Spinal cord (tissue), 9 donors: ENCODE measurements at regions not wholly inside any gene's neighbourhood (a gene's known extent, or its start where the extent isn't known, plus 50 kb on each side); places are given as distances from the start of the nearest gene placed in this dataset.
"Not testable (repeated sequence)": the region's sequence is repeated elsewhere in the genome, so short reads cannot be mapped to it uniquely, and the experiment has no call there.

Source experiments
- DNase-seq, 6 donors: peaks; one replicate each; pipeline versions ENCODE4 v3.0.0 to v3.0.0-alpha.2; 2013 to 2015; ENCODE audit warnings: low spot score in 6 of 6, low read depth in 4 of 6
- H3K27ac ChIP-seq: one replicate; pipeline ENCODE4 v1.5.1; 2013; ENCODE audit warnings: low read depth, low read length, control low read depth
- H3K27me3 ChIP-seq: one replicate; pipeline ENCODE4 v1.6.1; 2013; ENCODE audit warnings: low read length; ENCODE audit not compliant: control insufficient read depth, insufficient read depth
- H3K36me3 ChIP-seq: one replicate; pipeline ENCODE4 v1.6.1; 2013; ENCODE audit warnings: low read length; ENCODE audit not compliant: control insufficient read depth, insufficient read depth
- H3K4me1 ChIP-seq: one replicate; pipeline ENCODE4 v1.6.1; 2013; ENCODE audit warnings: low read length; ENCODE audit not compliant: control insufficient read depth, insufficient read depth
- H3K4me3 ChIP-seq: one replicate; pipeline ENCODE4 v1.5.1; 2013; ENCODE audit warnings: low read depth, low read length, control low read depth
- H3K9me3 ChIP-seq: one replicate; pipeline ENCODE4 v1.6.1; 2013; ENCODE audit warnings: low read length; ENCODE audit not compliant: control insufficient read depth, insufficient read depth
- WGBS: methylation state at CpG from one replicate; pipeline ENCODE4 v1.1.5; 2013; ENCODE audit warnings: missing lambda C conversion rate; ENCODE audit not compliant: insufficient coverage; 5-methylcytosine and 5-hydroxymethylcytosine counted together
- donor health status: healthy.

DNA sequence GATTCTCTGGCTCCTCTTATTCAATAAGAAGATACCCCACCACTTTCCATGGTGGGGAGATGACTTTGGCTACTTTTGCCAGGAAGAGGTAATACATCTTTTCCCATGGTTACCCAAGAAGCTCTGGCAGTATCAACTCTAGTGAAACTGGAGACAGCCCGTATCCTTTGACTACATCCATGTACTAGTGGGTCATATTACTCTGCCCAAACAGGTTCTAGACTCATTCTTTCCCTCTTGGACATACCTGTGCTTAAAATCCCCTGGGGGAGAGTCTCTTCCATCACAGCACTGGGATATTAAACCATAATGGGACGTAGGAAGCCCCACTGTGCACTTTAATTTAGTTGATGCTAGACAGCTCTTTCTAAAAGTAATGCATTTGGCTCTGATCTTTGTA lies 144.7 kb upstream of the KLF12 start:
- no peak overlapping the region for H3K4me3 ChIP-seq
- H3K27me3 ChIP-seq = no peaks in the 10 kb centered on the region
- no peak for DNase-seq
- H3K36me3 ChIP-seq = no peaks in the 10 kb centered on the region
- H3K27ac ChIP-seq = no peak overlapping the region
- no peaks in the 10 kb centered on the region for H3K9me3 ChIP-seq
- no peaks in the 10 kb centered on the region for H3K4me1 ChIP-seq
- 100% methylated on average over 1 of the region's 2 CpGs for WGBS

DNA sequence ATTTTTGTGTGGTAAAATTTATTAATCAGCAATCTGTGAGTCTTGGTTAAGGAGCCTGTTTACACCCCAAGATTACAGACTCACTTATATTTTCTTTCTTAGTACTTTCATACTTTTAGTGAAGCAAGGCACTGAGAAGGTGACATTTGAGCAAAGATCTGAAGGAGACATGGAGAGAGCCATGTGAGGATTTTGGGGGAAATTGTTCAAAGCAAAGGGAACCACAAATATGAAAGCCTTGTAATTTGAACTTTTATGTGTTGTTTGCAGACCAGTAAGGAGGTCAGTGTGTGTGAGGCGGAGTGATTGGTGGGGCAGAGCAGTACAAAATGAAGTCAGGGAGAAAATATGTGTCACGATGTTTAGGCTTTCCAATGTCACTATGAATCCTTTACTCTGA lies 140.7 kb upstream of the KLF12 start:
- no peak for DNase-seq
- WGBS = 71% methylated on average over 2 of the region's 2 CpGs

DNA sequence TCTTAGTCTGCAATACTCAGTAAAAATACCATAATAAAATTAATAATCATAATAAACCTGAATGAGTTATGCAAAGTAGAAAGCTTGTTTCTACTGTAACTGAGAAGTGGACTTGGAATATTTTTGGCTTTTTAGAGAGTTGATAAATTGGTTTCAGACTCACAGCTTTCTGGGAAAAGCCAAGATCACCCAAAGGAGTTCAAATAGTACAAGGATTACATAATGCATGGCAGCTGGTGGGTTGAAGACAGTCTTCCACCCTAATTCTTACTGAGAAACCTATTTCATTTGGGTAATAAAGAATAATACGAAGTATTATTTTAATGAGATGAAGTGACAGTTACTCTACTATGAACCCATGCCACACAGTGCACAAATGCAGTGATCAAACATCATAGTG lies 139.4 kb upstream of the KLF12 start:
- Histone ChIP-seq H3K27me3 (no peaks in the 10 kb centered on the region), H3K4me1 (no peaks in the 10 kb centered on the region), H3K27ac (no peak overlapping the region), H3K4me3 (no peak overlapping the region), H3K36me3 (no peaks in the 10 kb centered on the region), H3K9me3 (no peaks in the 10 kb centered on the region)
- no CpG with 5 or more reads among the region's 1 CpG for WGBS
- no peak for DNase-seq

More for the DNA sequence above, 140.7 kb upstream of the KLF12 start:
- H3K27me3 ChIP-seq = no peaks in the 10 kb centered on the region
- no peaks in the 10 kb centered on the region for H3K36me3 ChIP-seq
- no peaks in the 10 kb centered on the region for H3K9me3 ChIP-seq
- no peak overlapping the region for H3K4me3 ChIP-seq
- no peak overlapping the region for H3K27ac ChIP-seq
- H3K4me1 ChIP-seq = no peaks in the 10 kb centered on the region

DNA sequence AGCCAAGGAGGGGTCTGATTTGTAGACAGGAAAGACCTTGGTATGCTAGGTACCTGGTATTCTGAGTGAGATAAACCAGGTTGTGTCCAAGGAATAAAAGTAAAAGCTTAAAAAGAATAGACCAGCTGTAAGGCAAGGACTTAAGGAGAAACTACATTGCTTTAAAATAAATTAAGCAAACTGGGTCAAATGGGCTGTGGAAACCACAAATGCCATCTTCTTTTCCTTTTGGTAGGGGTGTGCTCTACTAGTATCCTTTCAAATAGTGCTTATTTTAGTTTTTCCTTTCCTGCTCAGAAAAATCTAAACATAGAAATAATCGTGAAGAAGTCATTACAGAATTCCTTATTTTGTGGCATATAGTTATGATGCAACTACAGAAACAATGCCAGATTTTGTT lies 138.6 kb upstream of the KLF12 start:
- no peaks in the 10 kb centered on the region for H3K4me1 ChIP-seq
- no peaks in the 10 kb centered on the region for H3K36me3 ChIP-seq
- no peak overlapping the region for H3K27ac ChIP-seq
- no peak overlapping the region for H3K4me3 ChIP-seq
- WGBS = no CpG with 5 or more reads among the region's 1 CpG
- DNase-seq = no peak
- H3K27me3 ChIP-seq = no peaks in the 10 kb centered on the region
- no peaks in the 10 kb centered on the region for H3K9me3 ChIP-seq

DNA sequence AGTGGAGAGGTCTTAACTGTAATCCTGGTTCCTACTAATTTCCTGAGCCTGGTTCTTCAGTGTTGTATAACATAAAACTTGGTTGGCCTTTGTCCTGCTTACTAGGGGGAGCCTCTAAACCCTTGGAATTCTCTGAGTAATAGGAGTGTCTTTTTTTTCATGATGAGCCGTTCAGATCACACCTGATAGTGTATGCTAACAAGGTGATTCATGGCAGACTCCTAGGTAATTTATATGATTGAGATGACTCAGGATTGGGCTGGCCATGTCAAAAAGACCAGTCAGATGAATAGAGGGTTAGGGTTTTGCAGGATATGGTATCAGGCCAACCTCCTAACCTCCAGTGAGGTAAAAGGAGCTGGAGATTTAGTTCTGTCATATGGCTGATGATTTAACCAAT lies 135.8 kb upstream of the KLF12 start:
- DNase-seq = no peak
- Histone ChIP-seq H3K36me3 (no peaks in the 10 kb centered on the region), H3K9me3 (no peaks in the 10 kb centered on the region), H3K27me3 (no peaks in the 10 kb centered on the region), H3K4me1 (no peaks in the 10 kb centered on the region), H3K27ac (no peak overlapping the region), H3K4me3 (no peak overlapping the region)
- WGBS = no CpG with 5 or more reads among the region's 1 CpG

DNA sequence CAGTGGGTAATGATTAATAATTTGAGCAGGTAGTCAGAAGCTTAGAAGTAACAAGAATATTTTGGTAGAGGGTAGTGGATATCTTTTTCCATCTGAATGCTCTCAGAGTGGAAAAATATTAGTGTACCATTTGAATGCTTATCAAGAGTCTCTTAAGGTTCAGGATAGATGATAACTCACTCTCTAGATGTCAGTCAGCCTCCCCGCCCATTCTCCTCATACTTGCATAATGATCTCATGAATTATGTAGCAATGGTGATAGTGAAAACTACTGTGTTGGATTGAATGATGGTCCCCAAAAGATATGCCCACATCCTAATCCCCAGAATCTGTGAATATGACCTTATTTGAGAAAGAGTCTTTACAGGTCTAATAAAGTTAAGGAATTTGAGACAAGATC lies 132.7 kb upstream of the KLF12 start:
- Histone ChIP-seq H3K9me3 (no peaks in the 10 kb centered on the region), H3K27me3 (no peaks in the 10 kb centered on the region), H3K4me3 (no peak overlapping the region), H3K4me1 (no peaks in the 10 kb centered on the region), H3K36me3 (no peaks in the 10 kb centered on the region), H3K27ac (no peak overlapping the region)
- DNase-seq = no peak
- WGBS = no CpG with 5 or more reads among the region's 1 CpG

DNA sequence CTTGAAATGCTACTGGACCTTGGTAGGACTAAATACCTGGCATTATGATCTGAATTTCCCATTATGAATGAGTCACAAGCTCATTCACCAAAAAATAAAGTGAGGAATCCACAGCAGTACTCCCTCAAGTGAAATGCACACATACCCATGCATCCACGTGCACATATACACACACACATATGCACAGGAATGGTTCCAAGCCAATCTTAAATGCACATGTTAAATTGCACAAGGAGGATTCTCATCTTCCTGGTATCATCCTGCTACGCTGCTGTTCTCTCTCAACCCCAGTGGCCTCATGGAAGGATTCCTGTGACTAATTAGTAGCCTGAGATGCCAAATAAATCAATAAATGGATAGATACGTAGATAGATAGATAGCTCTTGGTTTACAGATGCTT lies 132.1 kb upstream of the KLF12 start:
- H3K36me3 ChIP-seq = no peaks in the 10 kb centered on the region
- H3K4me3 ChIP-seq = no peak overlapping the region
- no peaks in the 10 kb centered on the region for H3K4me1 ChIP-seq
- WGBS = 71% methylated on average over 1 of the region's 3 CpGs
- no peak for DNase-seq
- no peaks in the 10 kb centered on the region for H3K27me3 ChIP-seq
- H3K9me3 ChIP-seq = no peaks in the 10 kb centered on the region
- no peak overlapping the region for H3K27ac ChIP-seq

DNA sequence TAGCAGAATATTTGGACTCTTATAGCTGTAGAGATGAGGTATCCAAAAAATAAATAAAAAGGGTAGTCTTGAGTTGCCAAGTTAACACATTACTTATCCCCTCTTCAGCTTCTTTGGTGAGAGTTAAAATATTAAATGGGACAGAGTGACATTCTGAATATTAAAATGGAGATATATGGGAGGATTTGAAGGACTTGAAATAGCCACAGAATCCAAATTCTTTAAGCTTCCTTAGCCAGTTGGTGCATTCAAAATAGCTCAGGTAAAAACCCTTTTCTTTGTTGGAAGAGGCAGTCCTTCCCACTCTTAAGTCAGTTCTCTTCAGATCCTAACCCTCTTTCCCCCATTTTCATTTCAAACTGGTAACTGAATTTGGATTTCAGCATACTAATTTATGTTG lies 130.1 kb upstream of the KLF12 start:
- H3K36me3 ChIP-seq = no peaks in the 10 kb centered on the region
- H3K27me3 ChIP-seq = no peaks in the 10 kb centered on the region
- H3K4me3 ChIP-seq = no peak overlapping the region
- no peaks in the 10 kb centered on the region for H3K4me1 ChIP-seq
- no peak for DNase-seq
- H3K9me3 ChIP-seq = no peaks in the 10 kb centered on the region
- no peak overlapping the region for H3K27ac ChIP-seq

DNA sequence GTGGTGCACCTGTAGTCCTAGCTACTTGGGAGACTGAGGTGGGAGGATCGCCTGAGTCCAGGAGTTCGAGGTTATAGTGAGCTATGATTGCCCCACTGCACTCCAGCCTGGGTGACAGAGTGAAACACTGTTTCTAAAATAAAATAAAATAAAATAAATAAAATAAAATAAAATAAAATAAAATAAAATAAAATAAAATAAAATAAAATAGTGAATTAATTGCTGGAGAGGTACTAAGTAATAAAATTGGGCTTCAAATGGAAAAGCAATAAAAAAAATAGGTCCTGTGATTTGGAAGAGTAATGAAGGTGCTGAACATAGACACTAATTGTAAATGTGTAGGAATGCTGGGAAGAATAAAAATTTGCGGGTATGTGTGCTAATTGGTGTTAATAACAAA lies 126.2 kb upstream of the KLF12 start:
- not testable (repeated sequence) for H3K4me1 ChIP-seq, H3K9me3 ChIP-seq, H3K27ac ChIP-seq, H3K4me3 ChIP-seq, H3K36me3 ChIP-seq, H3K27me3 ChIP-seq, DNase-seq
- WGBS = no CpG with 5 or more reads among the region's 3 CpGs

DNA sequence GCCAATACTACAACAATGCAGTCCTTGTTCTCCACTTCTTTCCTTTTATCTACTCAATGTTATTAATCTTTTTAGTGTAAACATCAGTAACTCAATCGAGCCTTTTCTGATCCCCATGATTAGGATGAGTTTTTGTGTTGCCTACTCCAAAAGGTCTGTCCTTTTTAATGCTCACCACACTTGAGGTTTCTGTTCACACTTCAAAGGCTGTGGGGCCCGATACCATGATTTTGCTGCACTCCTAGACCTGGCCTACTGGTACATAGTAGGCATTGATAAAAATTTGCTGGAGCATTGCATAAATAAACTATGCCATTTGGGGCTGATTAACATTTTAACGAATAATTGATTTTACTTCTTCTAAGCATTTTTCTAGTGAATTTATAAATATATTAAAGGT lies 125.4 kb upstream of the KLF12 start:
- DNase-seq = no peak
- no peak overlapping the region for H3K4me3 ChIP-seq
- H3K9me3 ChIP-seq = no peaks in the 10 kb centered on the region
- H3K4me1 ChIP-seq = no peaks in the 10 kb centered on the region
- no peak overlapping the region for H3K27ac ChIP-seq
- no peaks in the 10 kb centered on the region for H3K27me3 ChIP-seq
- no CpG with 5 or more reads among the region's 3 CpGs for WGBS
- no peaks in the 10 kb centered on the region for H3K36me3 ChIP-seq

DNA sequence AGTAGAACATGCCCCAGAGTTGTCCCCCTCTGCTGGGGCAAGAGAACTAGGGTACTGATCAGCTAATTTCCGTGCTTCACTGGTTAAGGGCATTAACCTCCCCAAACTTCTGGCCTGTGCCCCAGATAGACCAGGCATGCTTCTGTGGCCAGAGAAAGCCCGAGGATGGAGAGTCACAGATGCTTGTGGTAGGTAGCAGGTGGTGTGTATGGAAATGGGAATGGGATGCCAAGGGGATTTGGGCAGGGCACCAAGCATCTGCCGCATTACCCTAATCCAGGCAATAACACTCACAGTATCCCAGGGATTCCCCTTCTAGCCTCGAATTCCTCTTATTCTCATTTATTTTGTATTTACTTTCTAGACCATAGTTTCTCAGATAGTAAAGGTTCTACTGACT lies 124.8 kb upstream of the KLF12 start:
- H3K4me3 ChIP-seq = no peak overlapping the region
- H3K4me1 ChIP-seq = no peaks in the 10 kb centered on the region
- no peaks in the 10 kb centered on the region for H3K27me3 ChIP-seq
- H3K36me3 ChIP-seq = no peaks in the 10 kb centered on the region
- peak in 2 of 6 donors; percentile 43 to 60 for DNase-seq
- H3K27ac ChIP-seq = no peak overlapping the region
- WGBS = 71% methylated on average over 1 of the region's 4 CpGs
- no peaks in the 10 kb centered on the region for H3K9me3 ChIP-seq
